Lung (tissue), 11 donors: ENCODE measurements at regions not wholly inside any gene's neighbourhood (a gene's known extent, or its start where the extent isn't known, plus 50 kb on each side); places are given as distances from the start of the nearest gene placed in this dataset.

Experiments
- ATAC-seq: fragments of 200-7000 bp; cut with Tn5 transposase; one replicate; pipeline ENCODE4 v1.9.1; 2020; ENCODE audit warnings: moderate number of reproducible peaks; ENCODE audit not compliant: insufficient read depth, low FRiP score
- DNase-seq, 3 donors: peaks; one replicate each; pipeline ENCODE4 v3.0.0-alpha.2; 2013 to 2017
- H3K27ac ChIP-seq, 2 donors: one replicate each; pipeline ENCODE4 v1.5.1; 2013; ENCODE audit warnings: mild to moderate bottlenecking in 2 of 2, moderate library complexity in 2 of 2, control low read depth in 1 of 2, inconsistent platforms in 1 of 2, low read depth in 1 of 2, low read length in 1 of 2
- H3K27me3 ChIP-seq, 3 donors: one replicate each; pipeline ENCODE4 v1.5.1; 2013; ENCODE audit warnings: low read length in 2 of 3; ENCODE audit not compliant: control insufficient read depth in 3 of 3, insufficient read depth in 3 of 3
- H3K36me3 ChIP-seq, 4 donors: one replicate each; pipeline ENCODE4 v1.5.1; 2013; ENCODE audit warnings: low read length in 4 of 4, mild to moderate bottlenecking in 1 of 4, moderate library complexity in 1 of 4; ENCODE audit not compliant: control insufficient read depth in 4 of 4, insufficient read depth in 4 of 4
- H3K4me1 ChIP-seq, 5 donors: one replicate each; pipeline ENCODE4 v1.5.1; 2013; ENCODE audit warnings: low read length in 5 of 5, mild to moderate bottlenecking in 2 of 5, moderate library complexity in 1 of 5; ENCODE audit not compliant: control insufficient read depth in 5 of 5, insufficient read depth in 5 of 5
- H3K4me3 ChIP-seq: one replicate; pipeline ENCODE4 v1.5.1; 2013; ENCODE audit warnings: mild to moderate bottlenecking, control low read depth, moderate library complexity
- H3K9ac ChIP-seq, 2 donors: one replicate each; pipeline ENCODE4 v1.5.1; 2013; ENCODE audit warnings: low read length in 2 of 2, control low read depth in 1 of 2; ENCODE audit not compliant: insufficient read depth in 1 of 2
- H3K9me3 ChIP-seq, 4 donors: one replicate each; pipeline ENCODE4 v1.5.1; 2013; ENCODE audit warnings: low read length in 3 of 4, mild to moderate bottlenecking in 1 of 4, moderate library complexity in 1 of 4; ENCODE audit not compliant: control insufficient read depth in 4 of 4, insufficient read depth in 3 of 4
- CTCF ChIP-seq: IDR thresholded peaks from 2 replicates; pipeline ENCODE4 v1.5.1; 2012; ENCODE audit warnings: mild to moderate bottlenecking; ENCODE audit errors: control extremely low read depth, extremely low read depth
- WGBS, 2 donors: extraction: QIAGEN DNeasy Blood & Tissue Kit; methylation state at CpG; one replicate each; pipeline ENCODE4 v1.1.7; 2013; 5-methylcytosine and 5-hydroxymethylcytosine counted together
- donor health status: control.
- donor health status: control.
- donor health status: Bipolar disorder and iron deficiency.
- donor health status: healthy.
- donor health status: DM: yes; HTN: yes; CAD: no.

GRCh38 chr9:126058591-126058990 is 268.0 kb upstream of the MVB12B start:
- 65 to 79% methylated on average over 16 of the region's 16 CpGs for WGBS, 2 donors
- Histone ChIP-seq H3K36me3 (no peaks in the 10 kb centered on the region), H3K4me1 (peaks cover 0 to 18% (median 2%) of the 10 kb centered on the region in 5 donors), H3K27me3 (peaks cover 0 to 8% (median 2%) of the 10 kb centered on the region in 3 donors), H3K9ac (no peak overlapping the region), H3K9me3 (peaks cover 0 to 5% (median 0%) of the 10 kb centered on the region in 4 donors), H3K4me3 (no peak overlapping the region), H3K27ac (no peak overlapping the region)
- ATAC-seq (no peak), DNase-seq (no peak)
- TF ChIP-seq CTCF, result no peak

GRCh38 chr9:126061575-126061974 is 265.1 kb upstream of the MVB12B start:
- H3K4me1 ChIP-seq, result peaks cover 0 to 16% (median 2%) of the 10 kb centered on the region in 5 donors
- no peak for TF ChIP-seq CTCF
- peaks cover 0 to 4% (median 0%) of the 10 kb centered on the region in 4 donors for H3K9me3 ChIP-seq
- WGBS, 2 donors, result 57 to 77% methylated on average over 5 of the region's 5 CpGs
- no peak for DNase-seq
- no peak overlapping the region for H3K27ac ChIP-seq
- no peak overlapping the region for H3K4me3 ChIP-seq
- no peaks in the 10 kb centered on the region for H3K36me3 ChIP-seq
- no peak overlapping the region for H3K9ac ChIP-seq
- no peak for ATAC-seq
- peaks cover 0 to 10% (median 2%) of the 10 kb centered on the region in 3 donors for H3K27me3 ChIP-seq

- Histone ChIP-seq H3K27me3 (peaks cover 0 to 10% (median 2%) of the 10 kb centered on the region in 3 donors), H3K9me3 (peaks cover 0 to 4% (median 0%) of the 10 kb centered on the region in 4 donors), H3K4me3 (no peak overlapping the region), H3K27ac (no peak overlapping the region), H3K4me1 (peaks cover 0 to 10% (median 2%) of the 10 kb centered on the region in 5 donors), H3K9ac (no peak overlapping the region), H3K36me3 (no peaks in the 10 kb centered on the region)
- TF ChIP-seq CTCF, result no peak
- 91% methylated on average over 11 of the region's 11 CpGs for WGBS, 2 donors
- ATAC-seq (no peak), DNase-seq (no peak)
Measured at GRCh38 chr9:126062158-126062886, 264.3 kb upstream of the MVB12B start.
